Transverse colon (tissue), 4 donors: ENCODE measurements at regions not wholly inside any gene's neighbourhood (a gene's known extent, or its start where the extent isn't known, plus 50 kb on each side); places are given as distances from the start of the nearest gene placed in this dataset.

Source experiments
- DNase-seq: peaks from one replicate; pipeline ENCODE4 v3.0.0-alpha.2; 2019
- H3K27ac ChIP-seq, 4 donors: fragments of 200-600 bp; sonication (generic); 2 replicates each; pipeline ENCODE4 v1.5.1; 2016 to 2018; ENCODE audit warnings: inconsistent platforms in 4 of 4
- H3K27me3 ChIP-seq: fragments of 200-600 bp; sonication (generic); 2 replicates; pipeline ENCODE4 v1.5.1; 2017; ENCODE audit warnings: inconsistent platforms
- H3K36me3 ChIP-seq, 4 donors: fragments of 200-600 bp; sonication (generic); 2 replicates each; pipeline ENCODE4 v1.5.1; 2017 to 2019; ENCODE audit warnings: inconsistent platforms in 4 of 4
- H3K4me1 ChIP-seq, 4 donors: fragments of 200-600 bp; sonication (generic); 2 replicates each; pipeline ENCODE4 v1.5.1; 2017 to 2020; ENCODE audit warnings: inconsistent platforms in 4 of 4
- H3K4me3 ChIP-seq, 4 donors: fragments of 200-600 bp; sonication (generic); 1 replicate in 1 of 4; 2 replicates in 3 of 4; pipeline versions ENCODE4 v1.5.1 to v1.6.1; 2017 to 2019; ENCODE audit warnings: inconsistent platforms in 4 of 4
- H3K9me3 ChIP-seq, 2 donors: fragments of 200-600 bp; sonication (generic); 2 replicates each; pipeline ENCODE4 v1.5.1; 2017 to 2019; ENCODE audit warnings: inconsistent platforms in 2 of 2
- EP300 ChIP-seq: sonication (generic); formaldehyde crosslinking; IDR thresholded peaks from one replicate; pipeline ENCODE4 v1.6.1; 2017; ENCODE audit warnings: antibody characterized with exemption, low read depth
- POLR2A ChIP-seq: fragments of 450-650 bp; IDR thresholded peaks from one replicate; pipeline ENCODE4 v1.6.1; 2016; ENCODE audit warnings: antibody characterized with exemption, mild to moderate bottlenecking, moderate library complexity
- POLR2AphosphoS5 ChIP-seq, 3 donors: sonication (generic); formaldehyde crosslinking; IDR thresholded peaks; one replicate each; pipeline ENCODE4 v1.6.1; 2016; ENCODE audit warnings: antibody characterized with exemption in 3 of 3
- WGBS, 2 donors: methylation state at CpG; one replicate each; pipeline ENCODE4 v1.1.5; 2018; ENCODE audit warnings: low coverage in 1 of 2; 5-methylcytosine and 5-hydroxymethylcytosine counted together
- in situ Hi-C, 4 donors: fragments of 200-750 bp; cut with MboI; loops; one replicate each; pipeline versions ENCODE4 v1.15.0 to v1.15.1; 2017; ENCODE audit warnings: low sequenced_read_pairs in 3 of 4, low pct_ligation_motif_present in 1 of 4, low pct_unique_long_range_greater_than_20kb in 1 of 4
- intact Hi-C: fragments of 100-400 bp; cut with DNase I; formaldehyde crosslinking; loops from one replicate; pipeline ENCODE4 v1.15.1; 2023; ENCODE audit warnings: low total_unique reads
- TF ChIP-seq, protein P1 (sequence below), 5 experiments: fragments of 200-600 bp in 3 of 5; fragments of 450-650 bp in 2 of 5; sonication (generic) in 3 of 5; IDR thresholded peaks; 1 replicate in 2 of 5; 2 replicates in 3 of 5; pipeline ENCODE4 v1.5.1; 2016 to 2017; ENCODE audit warnings: antibody characterized with exemption in 5 of 5, inconsistent platforms in 3 of 5, mild to moderate bottlenecking in 2 of 5, moderate library complexity in 1 of 5

- intact Hi-C loops: no loop called here
- WGBS, 2 donors: 62 to 69% methylated on average over 1 of the region's 1 CpG
Observed at GRCh38 chr13:106424805-106425204, 110.7 kb downstream of the EFNB2 start.

GRCh38 chr13:106423530-106423929 is 111.9 kb downstream of the EFNB2 start:
- no peaks in the 10 kb centered on the region for H3K9me3 ChIP-seq
- intact Hi-C loops: no loop called here
- no peak overlapping the region for H3K4me3 ChIP-seq
- H3K27me3 ChIP-seq: no peaks in the 10 kb centered on the region
- 80 to 83% methylated on average over 1 to 7 of the region's 7 CpGs for WGBS, 2 donors
- in situ Hi-C loops: no loop called here
- no peak overlapping the region for H3K27ac ChIP-seq
- H3K36me3 ChIP-seq: no peaks in the 10 kb centered on the region
- TF ChIP-seq POLR2A (no peak), EP300 (no peak), POLR2AphosphoS5 (IDR thresholded peaks at IDR 0.05) (no peak)
- TF ChIP-seq, protein P1, sequence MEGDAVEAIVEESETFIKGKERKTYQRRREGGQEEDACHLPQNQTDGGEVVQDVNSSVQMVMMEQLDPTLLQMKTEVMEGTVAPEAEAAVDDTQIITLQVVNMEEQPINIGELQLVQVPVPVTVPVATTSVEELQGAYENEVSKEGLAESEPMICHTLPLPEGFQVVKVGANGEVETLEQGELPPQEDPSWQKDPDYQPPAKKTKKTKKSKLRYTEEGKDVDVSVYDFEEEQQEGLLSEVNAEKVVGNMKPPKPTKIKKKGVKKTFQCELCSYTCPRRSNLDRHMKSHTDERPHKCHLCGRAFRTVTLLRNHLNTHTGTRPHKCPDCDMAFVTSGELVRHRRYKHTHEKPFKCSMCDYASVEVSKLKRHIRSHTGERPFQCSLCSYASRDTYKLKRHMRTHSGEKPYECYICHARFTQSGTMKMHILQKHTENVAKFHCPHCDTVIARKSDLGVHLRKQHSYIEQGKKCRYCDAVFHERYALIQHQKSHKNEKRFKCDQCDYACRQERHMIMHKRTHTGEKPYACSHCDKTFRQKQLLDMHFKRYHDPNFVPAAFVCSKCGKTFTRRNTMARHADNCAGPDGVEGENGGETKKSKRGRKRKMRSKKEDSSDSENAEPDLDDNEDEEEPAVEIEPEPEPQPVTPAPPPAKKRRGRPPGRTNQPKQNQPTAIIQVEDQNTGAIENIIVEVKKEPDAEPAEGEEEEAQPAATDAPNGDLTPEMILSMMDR (IDR thresholded peaks at IDR 0.05): no peak
- DNase-seq: no peak
- H3K4me1 ChIP-seq: no peaks in the 10 kb centered on the region

More at GRCh38 chr13:106424805-106425204, 110.7 kb downstream of the EFNB2 start:
- no peaks in the 10 kb centered on the region for H3K27me3 ChIP-seq
- no peaks in the 10 kb centered on the region for H3K4me1 ChIP-seq
- H3K4me3 ChIP-seq: no peak overlapping the region
- TF ChIP-seq, protein P1 (IDR thresholded peaks at IDR 0.05): no peak
- no peak for TF ChIP-seq POLR2AphosphoS5 (IDR thresholded peaks at IDR 0.05)
- TF ChIP-seq EP300: no peak
- no peak for TF ChIP-seq POLR2A
- no peaks in the 10 kb centered on the region for H3K36me3 ChIP-seq
- H3K27ac ChIP-seq: no peak overlapping the region
- no peak for DNase-seq
- in situ Hi-C loops: no loop called here
- no peaks in the 10 kb centered on the region for H3K9me3 ChIP-seq

GRCh38 chr13:106418556-106418955 is 116.9 kb downstream of the EFNB2 start:
- Histone ChIP-seq H3K9me3 (no peaks in the 10 kb centered on the region), H3K27ac (no peak overlapping the region), H3K4me1 (peaks cover 0 to 11% (median 5%) of the 10 kb centered on the region in 4 donors), H3K4me3 (no peak overlapping the region), H3K36me3 (no peaks in the 10 kb centered on the region), H3K27me3 (no peaks in the 10 kb centered on the region)
- no peak for TF ChIP-seq POLR2A
- whole genome bisulfite sequencing, 2 donors: 89 to 100% methylated on average over 1 to 4 of the region's 4 CpGs
- in situ Hi-C loops: no loop called here
- no peak for DNase-seq
- intact Hi-C loops: no loop called here

- intact Hi-C loops: no loop called here
- DNase-seq: no peak
- Histone ChIP-seq H3K27me3 (no peaks in the 10 kb centered on the region), H3K9me3 (no peaks in the 10 kb centered on the region), H3K36me3 (no peaks in the 10 kb centered on the region), H3K4me3 (no peak overlapping the region), H3K27ac (no peak overlapping the region), H3K4me1 (peaks cover 0 to 11% (median 5%) of the 10 kb centered on the region in 4 donors)
- WGBS, 2 donors: 72 to 73% methylated on average over 14 to 16 of the region's 16 CpGs
- in situ Hi-C loops: no loop called here
- TF ChIP-seq POLR2AphosphoS5 (IDR thresholded peaks at IDR 0.05) (no peak), EP300 (no peak), POLR2A (no peak)
- TF ChIP-seq, protein P1 (IDR thresholded peaks at IDR 0.05): no peak
Observed at GRCh38 chr13:106417467-106418110, 117.9 kb downstream of the EFNB2 start.

- intact Hi-C loops: no loop called here
- Histone ChIP-seq H3K9me3 (no peaks in the 10 kb centered on the region), H3K4me3 (no peak overlapping the region), H3K27me3 (no peaks in the 10 kb centered on the region), H3K4me1 (peaks cover 0 to 11% (median 5%) of the 10 kb centered on the region in 4 donors), H3K36me3 (no peaks in the 10 kb centered on the region), H3K27ac (no peak overlapping the region)
- in situ Hi-C loops: no loop called here
- 87 to 90% methylated on average over 3 of the region's 3 CpGs for WGBS, 2 donors
- TF ChIP-seq, protein P1 (IDR thresholded peaks at IDR 0.05): no peak
- TF ChIP-seq POLR2AphosphoS5 (IDR thresholded peaks at IDR 0.05) (no peak), EP300 (no peak), POLR2A (no peak)
- DNase-seq: no peak
Observed at GRCh38 chr13:106416645-106417044, 118.8 kb downstream of the EFNB2 start.
